Activated CD4-positive, alpha-beta memory T cell treated with anti-CD3 and anti-CD28 coated beads, Interleukin-2, amount 10 ng/mL, durations not matched to agents 7 days and 5 days (primary cell): ENCODE measurements at regions not wholly inside any gene's neighbourhood (a gene's known extent, or its start where the extent isn't known, plus 50 kb on each side); places are given as distances from the start of the nearest gene placed in this dataset.
"Not testable (repeated sequence)": the region's sequence is repeated elsewhere in the genome, so short reads cannot be mapped to it uniquely, and the experiment has no call there.

Experiments used
- CTCF ChIA-PET: fragments of 350-600 bp; sonication (Branson Sonifier 250); formaldehyde crosslinking; loops from one replicate; lab custom pipeline; 2021; ENCODE audit warnings: antibody characterized with exemption, inconsistent platforms; lab: Charles Lee
- POLR2A ChIA-PET: fragments of 350-600 bp; sonication (Branson Sonifier 250); formaldehyde crosslinking; loops from one replicate; lab custom pipeline; 2021; ENCODE audit warnings: antibody characterized with exemption; lab: Charles Lee
- DNase-seq: peaks from one replicate; pipeline ENCODE4 v3.0.0-alpha.2; 2020
- H3K27ac Mint-ChIP-seq: one replicate; pipeline ENCODE4 v1.8.0; 2021; ENCODE audit warnings: mild to moderate bottlenecking, mixed read lengths
- H3K27me3 Mint-ChIP-seq: one replicate; pipeline ENCODE4 v1.8.0; 2021; ENCODE audit warnings: mixed read lengths
- H3K36me3 Mint-ChIP-seq: one replicate; pipeline ENCODE4 v1.8.0; 2021; ENCODE audit warnings: low read depth, mixed read lengths
- H3K4me1 Mint-ChIP-seq: one replicate; pipeline ENCODE4 v1.8.0; 2021; ENCODE audit warnings: mixed read lengths
- H3K4me3 Mint-ChIP-seq: one replicate; pipeline ENCODE4 v1.8.0; 2021; ENCODE audit warnings: mild to moderate bottlenecking, mixed read lengths
- H3K9me3 Mint-ChIP-seq: one replicate; pipeline ENCODE4 v1.8.0; 2021; ENCODE audit warnings: mixed read lengths

DNA sequence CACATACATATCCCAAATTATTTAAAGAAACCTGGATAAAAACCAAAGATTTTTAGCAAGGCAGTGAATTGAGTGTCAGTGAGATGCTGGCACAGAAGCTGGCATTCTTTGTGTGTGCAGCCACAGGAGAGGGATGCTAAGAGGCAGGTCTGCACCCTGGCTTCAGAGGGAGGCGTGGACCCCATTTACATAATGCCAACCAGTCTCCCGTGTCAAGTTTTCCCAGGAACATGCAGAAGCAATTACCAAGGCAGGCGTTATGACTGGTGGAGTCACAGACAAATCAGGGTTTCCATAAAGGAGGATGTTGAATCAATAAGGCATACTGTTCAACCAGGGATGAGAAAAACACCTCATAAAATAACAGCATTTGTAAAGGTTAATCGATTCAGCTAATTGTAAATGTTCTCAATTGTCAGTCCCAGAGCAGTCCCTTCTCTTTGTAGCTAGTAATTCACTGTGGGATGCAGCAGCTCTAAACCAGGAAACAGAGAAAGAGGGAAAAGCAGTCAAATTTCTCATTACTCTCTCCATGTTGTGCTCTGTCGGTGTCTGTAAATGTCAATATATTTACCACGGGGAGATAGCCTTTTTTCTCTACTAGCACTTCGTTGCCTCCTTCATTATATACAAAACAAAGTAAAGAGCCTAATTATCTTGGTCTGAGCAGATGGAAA is 452.4 kb upstream of the GRAMD2B start:
- no peak for DNase-seq
- CTCF ChIA-PET: no interaction called here
- no peak overlapping the region for H3K27ac Mint-ChIP-seq
- H3K4me1 Mint-ChIP-seq: no peaks in the 10 kb centered on the region
- no peaks in the 10 kb centered on the region for H3K9me3 Mint-ChIP-seq
- H3K36me3 Mint-ChIP-seq: no peaks in the 10 kb centered on the region
- H3K27me3 Mint-ChIP-seq: no peaks in the 10 kb centered on the region
- POLR2A ChIA-PET: no interaction called here
- no peak overlapping the region for H3K4me3 Mint-ChIP-seq

DNA sequence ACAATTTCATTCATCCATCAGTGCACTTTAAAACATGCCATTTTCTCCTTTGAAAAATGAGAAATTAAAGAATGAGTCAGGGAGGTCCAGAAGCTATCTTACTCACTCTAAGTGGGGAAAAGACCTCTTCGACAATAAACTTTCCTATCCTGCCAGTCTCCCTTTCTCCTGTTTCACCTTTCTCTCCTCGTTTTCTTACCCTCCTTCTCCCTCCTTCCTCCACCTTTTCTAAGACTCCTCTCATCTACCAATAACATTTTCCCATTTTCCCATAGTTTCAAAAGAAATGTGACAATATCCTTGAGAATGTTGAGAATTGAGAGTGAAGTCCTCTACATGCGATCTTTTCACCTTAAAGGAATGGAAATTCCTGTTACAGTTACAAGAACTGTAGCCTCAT is 450.5 kb upstream of the GRAMD2B start:
- Mint-ChIP-seq H3K27me3 (no peaks in the 10 kb centered on the region), H3K4me3 (no peak overlapping the region), H3K4me1 (no peaks in the 10 kb centered on the region), H3K9me3 (no peaks in the 10 kb centered on the region), H3K27ac (no peak overlapping the region), H3K36me3 (no peaks in the 10 kb centered on the region)
- no peak for DNase-seq
- ChIA-PET CTCF (no interaction called here), POLR2A (no interaction called here)

DNA sequence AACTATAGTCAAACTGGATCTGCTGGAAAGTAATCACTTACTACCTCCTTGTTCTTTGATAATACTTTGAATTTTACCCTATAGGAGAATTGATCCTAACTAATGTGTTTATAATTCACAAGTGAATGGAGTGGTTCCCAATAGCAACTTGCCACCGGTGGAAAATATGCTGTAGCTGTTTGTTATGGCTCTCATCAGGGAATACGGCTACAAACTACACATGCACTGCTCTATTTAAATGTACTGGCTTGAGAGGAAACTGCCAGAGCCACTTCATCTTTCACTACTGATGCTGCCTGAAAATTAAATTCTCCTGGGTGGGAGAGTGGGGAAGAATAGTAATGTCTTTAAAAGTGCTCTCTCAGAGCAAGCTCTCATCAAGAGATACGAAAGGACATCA is 448.5 kb upstream of the GRAMD2B start:
- POLR2A ChIA-PET: no interaction called here
- Mint-ChIP-seq H3K4me3 (no peak overlapping the region), H3K27ac (no peak overlapping the region), H3K4me1 (no peaks in the 10 kb centered on the region), H3K27me3 (no peaks in the 10 kb centered on the region), H3K9me3 (peaks cover 1% of the 10 kb centered on the region), H3K36me3 (no peaks in the 10 kb centered on the region)
- no peak for DNase-seq
- CTCF ChIA-PET: no interaction called here

DNA sequence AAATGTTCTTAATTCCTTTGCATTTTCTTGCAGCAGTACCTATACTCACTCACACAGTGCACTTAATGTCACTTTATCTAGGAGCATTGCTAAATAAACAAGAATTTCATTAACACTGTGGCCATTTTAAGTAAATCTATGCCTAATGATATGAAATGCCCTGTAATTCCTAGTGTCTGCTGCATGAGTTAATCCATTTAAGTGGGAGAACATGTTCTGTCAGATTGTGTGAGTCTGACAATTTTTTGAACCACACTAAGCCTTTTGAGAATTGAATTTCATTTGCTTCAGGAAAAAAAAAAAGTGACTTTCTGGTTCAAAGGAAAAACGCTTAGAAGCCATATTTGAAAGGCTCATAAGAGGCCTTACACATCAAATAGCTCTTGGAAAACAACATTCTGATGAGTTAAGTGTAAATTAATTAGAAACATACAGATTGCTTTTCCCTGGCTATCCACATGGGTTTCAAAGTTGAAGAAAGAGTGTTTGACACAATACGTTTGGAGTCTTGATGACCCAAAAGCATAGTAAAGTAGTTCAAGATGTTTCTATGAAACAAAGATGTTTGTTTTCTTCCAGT is 446.7 kb upstream of the GRAMD2B start:
- DNase-seq: no peak
- Mint-ChIP-seq H3K4me3 (no peak overlapping the region), H3K36me3 (no peaks in the 10 kb centered on the region), H3K27me3 (no peaks in the 10 kb centered on the region), H3K4me1 (no peaks in the 10 kb centered on the region), H3K9me3 (peaks cover 1% of the 10 kb centered on the region), H3K27ac (no peak overlapping the region)
- POLR2A ChIA-PET: no interaction called here
- CTCF ChIA-PET: no interaction called here

DNA sequence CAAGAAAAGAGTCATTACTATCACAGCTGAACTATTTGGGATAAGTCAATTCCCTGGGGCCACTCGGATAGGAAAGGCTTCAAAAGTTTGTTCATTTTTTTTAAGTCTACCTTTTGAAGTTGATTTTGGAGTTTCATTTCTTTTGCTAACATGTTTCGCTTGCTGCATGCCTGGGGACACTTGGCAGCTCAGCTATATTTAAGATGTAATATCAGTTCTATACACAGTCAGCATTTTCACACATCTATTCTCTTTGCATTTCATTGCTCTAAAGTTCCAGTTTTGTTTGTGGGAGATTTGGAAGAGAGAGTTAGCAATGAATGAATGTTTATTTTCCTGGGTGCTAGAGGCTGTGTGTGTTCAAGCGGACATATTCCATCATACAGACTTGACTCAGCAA is 445.2 kb upstream of the GRAMD2B start:
- no peaks in the 10 kb centered on the region for H3K36me3 Mint-ChIP-seq
- H3K9me3 Mint-ChIP-seq: peaks cover 1% of the 10 kb centered on the region
- no peak overlapping the region for H3K4me3 Mint-ChIP-seq
- no peak overlapping the region for H3K27ac Mint-ChIP-seq
- no peaks in the 10 kb centered on the region for H3K4me1 Mint-ChIP-seq
- CTCF ChIA-PET: no interaction called here
- no peak for DNase-seq
- H3K27me3 Mint-ChIP-seq: no peaks in the 10 kb centered on the region
- POLR2A ChIA-PET: no interaction called here

DNA sequence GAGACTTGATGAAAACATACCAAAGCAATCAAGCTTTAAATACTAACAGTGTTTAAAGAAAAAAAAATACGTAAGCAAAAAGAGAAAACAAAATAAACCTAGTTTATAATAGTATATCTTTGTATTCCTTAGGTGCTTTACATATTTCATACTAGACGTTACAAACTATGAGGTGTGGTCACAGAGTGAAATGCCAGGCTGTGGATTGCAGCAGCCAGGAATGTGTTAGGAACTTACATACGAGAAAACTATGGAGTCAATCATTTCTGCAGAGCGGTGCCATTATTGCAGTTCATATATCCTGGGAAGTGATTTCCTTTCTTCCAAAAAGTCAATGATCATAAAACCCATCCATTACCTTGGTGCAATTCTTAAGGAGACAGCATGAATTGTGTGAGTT is 443.6 kb upstream of the GRAMD2B start:
- H3K27me3 Mint-ChIP-seq: no peaks in the 10 kb centered on the region
- no peak for DNase-seq
- H3K4me3 Mint-ChIP-seq: no peak overlapping the region
- H3K36me3 Mint-ChIP-seq: no peaks in the 10 kb centered on the region
- H3K9me3 Mint-ChIP-seq: peaks cover 1% of the 10 kb centered on the region
- ChIA-PET POLR2A (no interaction called here), CTCF (no interaction called here)
- no peak overlapping the region for H3K27ac Mint-ChIP-seq
- no peaks in the 10 kb centered on the region for H3K4me1 Mint-ChIP-seq

DNA sequence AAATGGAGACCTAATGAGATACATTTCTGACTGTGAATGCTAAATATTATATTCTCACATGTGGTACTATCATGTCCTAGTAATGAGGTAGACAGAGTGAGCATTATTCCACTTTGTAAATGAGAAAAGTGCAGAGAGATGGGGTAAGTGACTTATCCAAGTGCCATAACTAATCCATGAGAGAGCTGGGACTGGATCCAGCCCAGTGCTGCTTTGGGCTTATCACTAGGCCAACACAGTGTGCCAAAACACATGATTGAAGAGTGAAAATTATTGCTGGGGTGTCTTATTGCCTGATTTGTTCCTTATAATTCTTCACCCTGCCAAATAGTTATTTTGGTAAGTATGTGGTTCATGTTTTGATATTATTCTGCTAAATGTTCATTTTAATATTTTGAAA is 442.2 kb upstream of the GRAMD2B start:
- Mint-ChIP-seq H3K4me1 (no peaks in the 10 kb centered on the region), H3K27ac (no peak overlapping the region), H3K4me3 (no peak overlapping the region), H3K27me3 (no peaks in the 10 kb centered on the region), H3K36me3 (no peaks in the 10 kb centered on the region), H3K9me3 (peaks cover 1% of the 10 kb centered on the region)
- ChIA-PET CTCF (no interaction called here), POLR2A (no interaction called here)
- DNase-seq: no peak

DNA sequence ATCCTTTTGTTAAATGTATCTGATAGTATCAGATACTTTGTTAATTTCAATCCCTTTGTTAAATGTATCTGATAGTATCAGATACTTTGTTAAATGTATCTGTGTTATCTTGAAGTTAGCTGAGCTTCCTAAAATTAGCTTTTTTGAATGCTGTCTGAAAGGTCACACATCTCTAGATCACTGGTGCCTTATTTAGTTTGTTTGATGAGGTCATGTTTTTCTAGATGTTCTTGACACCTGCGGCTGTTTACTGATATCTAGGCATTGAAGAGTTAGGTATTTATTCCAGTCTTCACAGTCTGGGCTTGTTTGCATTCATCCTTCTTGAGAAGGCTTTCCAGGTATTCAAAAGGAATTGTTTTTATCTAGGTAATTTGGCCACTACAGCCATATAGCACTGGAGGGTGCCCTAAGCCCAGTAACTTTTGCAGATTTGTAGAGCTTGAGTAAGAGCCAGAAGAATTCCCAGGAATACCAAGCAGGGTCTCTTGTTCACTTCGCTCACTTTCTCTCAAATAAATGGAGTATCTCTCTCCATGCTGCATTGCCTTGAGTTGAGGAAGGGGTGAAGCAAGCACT is 435.4 kb upstream of the GRAMD2B start:
- POLR2A ChIA-PET: no interaction called here
- CTCF ChIA-PET: no interaction called here
- H3K4me1 Mint-ChIP-seq: no peaks in the 10 kb centered on the region
- H3K9me3 Mint-ChIP-seq: peaks cover 3% of the 10 kb centered on the region
- H3K4me3 Mint-ChIP-seq: no peak overlapping the region
- H3K27me3 Mint-ChIP-seq: no peaks in the 10 kb centered on the region
- no peaks in the 10 kb centered on the region for H3K36me3 Mint-ChIP-seq
- no peak for DNase-seq
- no peak overlapping the region for H3K27ac Mint-ChIP-seq

DNA sequence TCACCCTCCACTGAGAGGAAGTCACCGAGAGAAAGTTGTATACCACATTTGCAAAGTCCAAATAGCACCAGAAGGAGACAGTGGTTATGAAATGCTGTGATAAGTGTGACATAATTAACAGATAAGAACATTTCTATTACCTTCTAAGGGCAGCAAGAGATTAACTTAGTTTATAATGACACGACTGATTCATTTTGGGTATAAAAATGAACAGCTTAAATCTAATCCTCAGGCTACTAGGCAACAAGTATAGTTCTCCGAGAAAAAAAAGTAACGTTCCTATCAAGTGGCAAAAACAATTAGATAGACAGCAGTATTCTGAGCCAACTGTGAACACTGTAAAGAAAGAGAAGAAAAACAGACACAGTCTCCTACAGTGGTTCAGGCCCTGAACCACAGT is 431.2 kb upstream of the GRAMD2B start:
- no peak overlapping the region for H3K27ac Mint-ChIP-seq
- H3K9me3 Mint-ChIP-seq: peaks cover 3% of the 10 kb centered on the region
- H3K4me1 Mint-ChIP-seq: no peaks in the 10 kb centered on the region
- POLR2A ChIA-PET: no interaction called here
- H3K27me3 Mint-ChIP-seq: no peaks in the 10 kb centered on the region
- H3K4me3 Mint-ChIP-seq: no peak overlapping the region
- H3K36me3 Mint-ChIP-seq: no peaks in the 10 kb centered on the region
- DNase-seq: no peak
- CTCF ChIA-PET: no interaction called here

DNA sequence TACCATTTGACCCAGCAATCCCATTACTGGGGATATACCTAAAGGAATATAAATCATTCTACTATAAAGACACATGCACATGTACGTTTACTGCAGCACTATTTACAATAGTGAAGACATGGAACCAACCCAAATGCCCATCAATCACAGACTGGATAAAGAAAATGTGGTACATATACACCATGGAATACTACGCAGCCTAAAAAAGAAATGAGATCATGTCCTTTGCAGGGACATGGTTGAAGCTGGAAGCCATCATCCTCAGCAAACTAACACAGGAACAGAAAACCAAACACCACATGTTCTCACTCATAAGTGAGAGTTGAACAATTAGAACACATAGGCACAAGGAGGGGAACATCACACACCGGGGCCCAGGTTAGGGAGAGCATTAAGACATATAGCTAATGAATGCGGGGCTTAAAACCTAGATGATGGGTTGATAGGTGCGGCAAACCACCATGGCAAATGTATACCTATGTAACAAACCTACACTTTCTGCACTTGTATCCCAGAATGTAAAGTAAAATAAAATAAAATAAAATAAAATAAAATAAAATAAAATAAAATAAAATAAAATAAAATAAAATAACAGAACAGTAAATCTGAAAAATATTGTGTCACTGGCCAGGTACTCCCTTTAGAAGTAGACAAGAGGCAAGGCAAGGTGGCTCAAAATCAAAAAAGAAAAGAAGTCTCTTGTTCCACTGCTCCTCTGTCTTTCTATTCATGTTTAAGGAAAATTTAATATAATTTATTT is 423.8 kb upstream of the GRAMD2B start:
- POLR2A ChIA-PET, H3K36me3 Mint-ChIP-seq, H3K4me1 Mint-ChIP-seq, H3K9me3 Mint-ChIP-seq, H3K27me3 Mint-ChIP-seq, H3K27ac Mint-ChIP-seq, DNase-seq, CTCF ChIA-PET, H3K4me3 Mint-ChIP-seq: not testable (repeated sequence)

DNA sequence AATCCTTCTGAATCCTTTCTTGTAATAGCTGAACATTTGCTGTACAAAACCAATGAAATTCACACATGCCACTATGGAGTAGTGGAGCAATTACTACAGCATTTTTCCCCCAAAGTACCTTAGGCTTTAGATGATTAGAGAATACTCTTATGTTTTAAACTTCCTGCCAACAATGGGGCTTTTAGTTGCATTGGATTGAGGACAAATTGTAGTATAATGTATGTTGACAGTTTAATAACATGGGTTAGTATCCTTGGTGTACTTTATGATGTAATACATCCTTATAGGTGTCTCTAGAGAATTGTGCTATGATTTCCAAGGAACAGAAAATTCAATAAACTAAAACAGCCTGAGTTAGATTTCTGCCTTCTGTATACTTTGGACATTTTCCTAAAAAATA is 422.7 kb upstream of the GRAMD2B start:
- ChIA-PET CTCF (no interaction called here), POLR2A (no interaction called here)
- no peaks in the 10 kb centered on the region for H3K27me3 Mint-ChIP-seq
- no peaks in the 10 kb centered on the region for H3K4me1 Mint-ChIP-seq
- no peaks in the 10 kb centered on the region for H3K9me3 Mint-ChIP-seq
- no peak for DNase-seq
- no peak overlapping the region for H3K27ac Mint-ChIP-seq
- H3K36me3 Mint-ChIP-seq: no peaks in the 10 kb centered on the region
- no peak overlapping the region for H3K4me3 Mint-ChIP-seq

DNA sequence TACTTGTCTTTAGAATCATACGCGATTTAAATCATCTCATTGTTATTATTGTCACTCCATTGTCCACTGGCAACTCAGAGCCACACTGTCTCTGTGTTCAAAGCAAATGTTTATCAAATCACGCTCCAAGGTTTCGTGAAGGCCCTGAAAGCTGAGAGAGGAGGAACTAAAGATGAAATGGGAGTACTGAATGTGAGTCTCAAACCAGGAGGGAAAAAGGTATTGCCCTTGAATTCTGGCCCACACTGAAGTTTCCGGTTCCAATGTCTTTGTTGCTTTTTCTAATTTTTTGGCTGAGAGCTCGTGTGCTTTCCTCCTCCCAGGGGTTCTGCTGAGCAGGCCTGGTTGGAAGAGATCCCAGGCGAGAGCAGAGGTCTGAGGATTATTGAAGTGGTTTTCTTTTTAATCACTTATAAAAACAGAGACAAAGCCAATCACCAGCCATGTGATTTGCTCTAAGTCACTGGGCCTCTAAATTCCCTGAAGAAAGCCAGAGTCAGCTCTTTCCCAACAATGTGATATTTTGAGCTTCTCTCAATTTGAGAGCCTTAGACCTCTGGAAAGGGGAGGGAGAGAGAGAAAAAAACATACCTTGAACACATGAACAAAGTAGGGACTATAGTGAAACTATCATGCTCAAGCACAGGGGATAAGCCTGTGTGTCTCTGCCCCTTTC is 420.8 kb upstream of the GRAMD2B start:
- H3K27ac Mint-ChIP-seq: no peak overlapping the region
- ChIA-PET POLR2A (no interaction called here), CTCF (no interaction called here)
- no peaks in the 10 kb centered on the region for H3K27me3 Mint-ChIP-seq
- DNase-seq: no peak
- H3K4me1 Mint-ChIP-seq: no peaks in the 10 kb centered on the region
- no peaks in the 10 kb centered on the region for H3K36me3 Mint-ChIP-seq
- no peak overlapping the region for H3K4me3 Mint-ChIP-seq
- H3K9me3 Mint-ChIP-seq: no peaks in the 10 kb centered on the region

DNA sequence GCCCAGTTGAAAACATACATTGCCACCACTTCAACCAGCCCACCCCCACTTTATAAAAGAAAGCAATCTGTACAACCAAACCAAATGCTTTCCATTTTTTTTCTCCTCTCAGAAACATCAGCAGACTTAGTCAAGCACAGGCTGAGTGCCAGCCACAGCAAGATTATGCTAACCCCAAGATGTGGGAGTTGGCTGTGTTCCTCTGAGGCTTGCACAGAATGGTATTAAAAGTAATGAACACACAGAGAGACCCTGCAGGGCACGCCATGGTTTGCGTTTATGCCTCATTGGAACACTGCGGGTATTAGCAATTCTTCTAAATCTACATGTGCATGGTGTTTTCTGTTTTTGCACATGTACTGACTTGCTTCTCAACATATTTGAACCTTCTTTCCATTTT is 419.9 kb upstream of the GRAMD2B start:
- DNase-seq: no peak
- Mint-ChIP-seq H3K9me3 (no peaks in the 10 kb centered on the region), H3K4me3 (no peak overlapping the region), H3K27ac (no peak overlapping the region), H3K4me1 (no peaks in the 10 kb centered on the region), H3K36me3 (no peaks in the 10 kb centered on the region), H3K27me3 (no peaks in the 10 kb centered on the region)
- CTCF ChIA-PET: no interaction called here
- POLR2A ChIA-PET: no interaction called here
